ENCODE measurements at regions not wholly inside any gene's neighbourhood (a gene's known extent, or its start where the extent isn't known, plus 50 kb on each side); places are given as distances from the start of the nearest gene placed in this dataset.

DNA sequence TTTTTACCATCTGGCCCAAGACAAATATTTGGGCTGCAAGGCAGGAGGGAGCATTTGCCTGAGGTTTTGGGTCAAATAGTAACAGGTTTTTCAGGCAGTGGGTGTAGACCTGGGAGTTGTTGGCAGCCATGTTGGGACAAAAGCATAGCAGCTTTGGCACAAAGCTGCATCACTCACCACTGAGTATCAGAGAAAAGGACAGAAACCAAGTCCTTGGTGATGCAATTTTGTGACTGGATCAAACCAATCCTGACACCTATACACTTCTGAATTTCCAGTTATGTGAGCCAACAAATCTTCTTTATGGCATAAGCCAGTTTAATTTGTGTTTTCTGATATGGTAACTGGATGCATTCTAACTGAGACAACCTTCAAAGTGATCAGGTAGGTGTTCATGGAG, 144.8 kb upstream of the KRR1 start:
- TF ChIP-seq, protein P1, sequence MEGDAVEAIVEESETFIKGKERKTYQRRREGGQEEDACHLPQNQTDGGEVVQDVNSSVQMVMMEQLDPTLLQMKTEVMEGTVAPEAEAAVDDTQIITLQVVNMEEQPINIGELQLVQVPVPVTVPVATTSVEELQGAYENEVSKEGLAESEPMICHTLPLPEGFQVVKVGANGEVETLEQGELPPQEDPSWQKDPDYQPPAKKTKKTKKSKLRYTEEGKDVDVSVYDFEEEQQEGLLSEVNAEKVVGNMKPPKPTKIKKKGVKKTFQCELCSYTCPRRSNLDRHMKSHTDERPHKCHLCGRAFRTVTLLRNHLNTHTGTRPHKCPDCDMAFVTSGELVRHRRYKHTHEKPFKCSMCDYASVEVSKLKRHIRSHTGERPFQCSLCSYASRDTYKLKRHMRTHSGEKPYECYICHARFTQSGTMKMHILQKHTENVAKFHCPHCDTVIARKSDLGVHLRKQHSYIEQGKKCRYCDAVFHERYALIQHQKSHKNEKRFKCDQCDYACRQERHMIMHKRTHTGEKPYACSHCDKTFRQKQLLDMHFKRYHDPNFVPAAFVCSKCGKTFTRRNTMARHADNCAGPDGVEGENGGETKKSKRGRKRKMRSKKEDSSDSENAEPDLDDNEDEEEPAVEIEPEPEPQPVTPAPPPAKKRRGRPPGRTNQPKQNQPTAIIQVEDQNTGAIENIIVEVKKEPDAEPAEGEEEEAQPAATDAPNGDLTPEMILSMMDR (IDR thresholded peaks at IDR 0.05) = no peak
- no peak for TF ChIP-seq POLR2AphosphoS5 (IDR thresholded peaks at IDR 0.05)

Data from prostate gland (tissue), 2 donors.